ENCODE measurements at regions not wholly inside any gene's neighbourhood (a gene's known extent, or its start where the extent isn't known, plus 50 kb on each side); places are given as distances from the start of the nearest gene placed in this dataset.
"Not testable (repeated sequence)": the region's sequence is repeated elsewhere in the genome, so short reads cannot be mapped to it uniquely, and the experiment has no call there.

- H3K4me3 ChIP-seq = no peak overlapping the region
- H3K9me3 ChIP-seq = no peaks in the 10 kb centered on the region
- H3K27ac ChIP-seq = no peak overlapping the region
- no peaks in the 10 kb centered on the region for H3K27me3 ChIP-seq
- H3K36me3 ChIP-seq = no peaks in the 10 kb centered on the region
- H3K4me1 ChIP-seq (ENCODE audit: insufficient read depth) = no peaks in the 10 kb centered on the region
- WGBS, 3 donors = 93 to 98% (median 98%) methylated on average over 4 of the region's 4 CpGs
- TF ChIP-seq POLR2A (IDR thresholded peaks at IDR 0.05) (no peak), EP300 (IDR thresholded peaks at IDR 0.05) (no peak)
- no peak for DNase-seq
- intact Hi-C loops (cut with DNase I) = no loop called here
Measured at GRCh38 chr19:14272623-14273022, 66.7 kb upstream of the ADGRL1 start.

- intact Hi-C loops (cut with DNase I) = no loop called here
- Histone ChIP-seq H3K4me3 (no peak overlapping the region), H3K27me3 (no peaks in the 10 kb centered on the region), H3K27ac (no peak overlapping the region), H3K36me3 (no peaks in the 10 kb centered on the region), H3K4me1 (ENCODE audit: insufficient read depth) (no peaks in the 10 kb centered on the region), H3K9me3 (no peaks in the 10 kb centered on the region)
- TF ChIP-seq POLR2A (IDR thresholded peaks at IDR 0.05) (no peak), EP300 (IDR thresholded peaks at IDR 0.05) (no peak), CTCF (IDR thresholded peaks at IDR 0.05) (no peak)
- 30 to 41% (median 37%) methylated on average over 1 of the region's 1 CpG for WGBS, 3 donors
- no peak for DNase-seq
Measured at GRCh38 chr19:14271840-14272239, 65.9 kb upstream of the ADGRL1 start.

- 86 to 91% (median 87%) methylated on average over 4 of the region's 4 CpGs for WGBS, 3 donors
- H3K4me1 ChIP-seq (ENCODE audit: insufficient read depth); H3K36me3 ChIP-seq; DNase-seq; H3K27ac ChIP-seq; intact Hi-C loops (cut with DNase I); H3K9me3 ChIP-seq; H3K4me3 ChIP-seq; H3K27me3 ChIP-seq: not testable (repeated sequence)
Measured at GRCh38 chr19:14270557-14270956, 64.6 kb upstream of the ADGRL1 start.

GRCh38 chr19:14267224-14267741, 61.3 kb upstream of the ADGRL1 start:
- H3K4me1 ChIP-seq (ENCODE audit: insufficient read depth) = no peaks in the 10 kb centered on the region
- TF ChIP-seq EP300 (IDR thresholded peaks at IDR 0.05) (no peak), POLR2A (IDR thresholded peaks at IDR 0.05) (no peak), CTCF (IDR thresholded peaks at IDR 0.05) (no peak)
- no peaks in the 10 kb centered on the region for H3K9me3 ChIP-seq
- 78 to 83% (median 78%) methylated on average over 6 of the region's 6 CpGs for WGBS, 3 donors
- H3K36me3 ChIP-seq = no peaks in the 10 kb centered on the region
- H3K27me3 ChIP-seq = no peaks in the 10 kb centered on the region
- no peak overlapping the region for H3K4me3 ChIP-seq
- H3K27ac ChIP-seq = no peak overlapping the region
- DNase-seq = no peak
- intact Hi-C loops (cut with DNase I) = no loop called here

GRCh38 chr19:14266208-14266607, 60.2 kb upstream of the ADGRL1 start:
- H3K9me3 ChIP-seq; H3K4me1 ChIP-seq (ENCODE audit: insufficient read depth); H3K27ac ChIP-seq; H3K36me3 ChIP-seq; H3K27me3 ChIP-seq; intact Hi-C loops (cut with DNase I); DNase-seq: not testable (repeated sequence)
- WGBS, 3 donors = 63 to 73% (median 66%) methylated on average over 4 of the region's 4 CpGs
- H3K4me3 ChIP-seq = peak overlapping the region; percentile 10

- 7 to 17% (median 9%) methylated on average over 37 of the region's 37 CpGs for WGBS, 3 donors
- TF ChIP-seq CTCF (IDR thresholded peaks at IDR 0.05) (no peak), POLR2A (IDR thresholded peaks at IDR 0.05) (no peak), EP300 (IDR thresholded peaks at IDR 0.05) (no peak)
- no peak overlapping the region for H3K27ac ChIP-seq
- peak in 2 of 5 donors; percentile 28 to 35 for DNase-seq
- no peaks in the 10 kb centered on the region for H3K9me3 ChIP-seq
- no peaks in the 10 kb centered on the region for H3K27me3 ChIP-seq
- H3K4me3 ChIP-seq = peak overlapping the region; percentile 10
- intact Hi-C loops (cut with DNase I) = no loop called here
- H3K4me1 ChIP-seq (ENCODE audit: insufficient read depth) = no peaks in the 10 kb centered on the region
- H3K36me3 ChIP-seq = no peaks in the 10 kb centered on the region
Measured at GRCh38 chr19:14265290-14266036, 59.5 kb upstream of the ADGRL1 start.

- WGBS, 3 donors = 77 to 84% (median 78%) methylated on average over 7 of the region's 7 CpGs
- intact Hi-C loops (cut with DNase I); H3K9me3 ChIP-seq; H3K4me3 ChIP-seq; H3K27ac ChIP-seq; H3K4me1 ChIP-seq (ENCODE audit: insufficient read depth); H3K36me3 ChIP-seq; DNase-seq; H3K27me3 ChIP-seq: not testable (repeated sequence)
Measured at GRCh38 chr19:14255902-14256649, 50.1 kb upstream of the ADGRL1 start.
